Breast epithelium (tissue), 3 donors: ENCODE measurements at regions not wholly inside any gene's neighbourhood (a gene's known extent, or its start where the extent isn't known, plus 50 kb on each side); places are given as distances from the start of the nearest gene placed in this dataset.

ENCODE experiments used
- POLR2A ChIP-seq: fragments of 450-650 bp; IDR thresholded peaks from one replicate; pipeline ENCODE4 v1.6.1; 2016; ENCODE audit warnings: antibody characterized with exemption, mild to moderate bottlenecking, moderate library complexity
- POLR2AphosphoS5 ChIP-seq, 3 donors: sonication (generic); formaldehyde crosslinking; IDR thresholded peaks; one replicate each; pipeline ENCODE4 v1.6.1; 2017; ENCODE audit warnings: antibody characterized with exemption in 3 of 3
- TF ChIP-seq, protein P1 (sequence below), 3 donors: fragments of 450-650 bp; IDR thresholded peaks; one replicate each; pipeline ENCODE4 v1.5.1; 2016 to 2017; ENCODE audit warnings: antibody characterized with exemption in 3 of 3, mild to moderate bottlenecking in 3 of 3, moderate library complexity in 3 of 3

- TF ChIP-seq, protein P1, sequence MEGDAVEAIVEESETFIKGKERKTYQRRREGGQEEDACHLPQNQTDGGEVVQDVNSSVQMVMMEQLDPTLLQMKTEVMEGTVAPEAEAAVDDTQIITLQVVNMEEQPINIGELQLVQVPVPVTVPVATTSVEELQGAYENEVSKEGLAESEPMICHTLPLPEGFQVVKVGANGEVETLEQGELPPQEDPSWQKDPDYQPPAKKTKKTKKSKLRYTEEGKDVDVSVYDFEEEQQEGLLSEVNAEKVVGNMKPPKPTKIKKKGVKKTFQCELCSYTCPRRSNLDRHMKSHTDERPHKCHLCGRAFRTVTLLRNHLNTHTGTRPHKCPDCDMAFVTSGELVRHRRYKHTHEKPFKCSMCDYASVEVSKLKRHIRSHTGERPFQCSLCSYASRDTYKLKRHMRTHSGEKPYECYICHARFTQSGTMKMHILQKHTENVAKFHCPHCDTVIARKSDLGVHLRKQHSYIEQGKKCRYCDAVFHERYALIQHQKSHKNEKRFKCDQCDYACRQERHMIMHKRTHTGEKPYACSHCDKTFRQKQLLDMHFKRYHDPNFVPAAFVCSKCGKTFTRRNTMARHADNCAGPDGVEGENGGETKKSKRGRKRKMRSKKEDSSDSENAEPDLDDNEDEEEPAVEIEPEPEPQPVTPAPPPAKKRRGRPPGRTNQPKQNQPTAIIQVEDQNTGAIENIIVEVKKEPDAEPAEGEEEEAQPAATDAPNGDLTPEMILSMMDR (IDR thresholded peaks at IDR 0.05): no peak
- TF ChIP-seq POLR2A (no peak), POLR2AphosphoS5 (IDR thresholded peaks at IDR 0.05) (no peak)
These were observed 109.9 kb upstream of the AKIP1 start for GRCh38 chr11:8801121-8801520.
